ENCODE measurements at regions not wholly inside any gene's neighbourhood (a gene's known extent, or its start where the extent isn't known, plus 50 kb on each side); places are given as distances from the start of the nearest gene placed in this dataset.

- Histone ChIP-seq H3K4me1 (ENCODE audit: control insufficient read depth in 2 of 3, insufficient read depth in 2 of 3, low read depth in 1 of 3, low read length in 3 of 3) (no peaks in the 10 kb centered on the region), H3K9me3 (ENCODE audit: control insufficient read depth in 2 of 3, insufficient read depth in 1 of 3, low read length in 3 of 3) (peaks cover 0 to 3% (median 0%) of the 10 kb centered on the region in 3 donors), H3K27me3 (ENCODE audit: control insufficient read depth, insufficient read depth, low read length) (no peaks in the 10 kb centered on the region), H3K27ac (ENCODE audit: low read depth in 2 of 2, low read length in 2 of 2) (no peak overlapping the region), H3K9ac (ENCODE audit: low read length in 3 of 3) (no peak overlapping the region), H3K36me3 (ENCODE audit: control insufficient read depth in 2 of 3, insufficient read depth in 3 of 3, low read length in 3 of 3) (no peaks in the 10 kb centered on the region), H3K4me3 (ENCODE audit: low read length in 3 of 3) (no peak overlapping the region)
- no peak for DNase-seq
- intact Hi-C loops (cut with DNase I) = no loop called here
- TF ChIP-seq CTCF (IDR thresholded peaks at IDR 0.05; ENCODE audit: borderline replicate concordance, extremely low read depth, insufficient read depth) = no peak
- no peak for FAIRE-seq
These were observed 189.9 kb downstream of the WNT5A start for GRCh38 chr3:55297245-55297644.

GRCh38 chr3:55296791-55297190, 190.3 kb downstream of the WNT5A start:
- H3K4me3 ChIP-seq (ENCODE audit: low read length in 3 of 3) = no peak overlapping the region
- intact Hi-C loops (cut with DNase I) = no loop called here
- no peak for TF ChIP-seq CTCF (IDR thresholded peaks at IDR 0.05; ENCODE audit: borderline replicate concordance, extremely low read depth, insufficient read depth)
- peaks cover 0 to 3% (median 0%) of the 10 kb centered on the region in 3 donors for H3K9me3 ChIP-seq (ENCODE audit: control insufficient read depth in 2 of 3, insufficient read depth in 1 of 3, low read length in 3 of 3)
- no peaks in the 10 kb centered on the region for H3K27me3 ChIP-seq (ENCODE audit: control insufficient read depth, insufficient read depth, low read length)
- H3K36me3 ChIP-seq (ENCODE audit: control insufficient read depth in 2 of 3, insufficient read depth in 3 of 3, low read length in 3 of 3) = no peaks in the 10 kb centered on the region
- H3K9ac ChIP-seq (ENCODE audit: low read length in 3 of 3) = no peak overlapping the region
- no peak for FAIRE-seq
- no peak for DNase-seq
- H3K27ac ChIP-seq (ENCODE audit: low read depth in 2 of 2, low read length in 2 of 2) = no peak overlapping the region
- no peaks in the 10 kb centered on the region for H3K4me1 ChIP-seq (ENCODE audit: control insufficient read depth in 2 of 3, insufficient read depth in 2 of 3, low read depth in 1 of 3, low read length in 3 of 3)

GRCh38 chr3:55296030-55296429, 191.1 kb downstream of the WNT5A start:
- Histone ChIP-seq H3K4me1 (ENCODE audit: control insufficient read depth in 2 of 3, insufficient read depth in 2 of 3, low read depth in 1 of 3, low read length in 3 of 3) (no peaks in the 10 kb centered on the region), H3K36me3 (ENCODE audit: control insufficient read depth in 2 of 3, insufficient read depth in 3 of 3, low read length in 3 of 3) (no peaks in the 10 kb centered on the region), H3K9ac (ENCODE audit: low read length in 3 of 3) (no peak overlapping the region), H3K4me3 (ENCODE audit: low read length in 3 of 3) (no peak overlapping the region), H3K27me3 (ENCODE audit: control insufficient read depth, insufficient read depth, low read length) (no peaks in the 10 kb centered on the region), H3K27ac (ENCODE audit: low read depth in 2 of 2, low read length in 2 of 2) (no peak overlapping the region), H3K9me3 (ENCODE audit: control insufficient read depth in 2 of 3, insufficient read depth in 1 of 3, low read length in 3 of 3) (peaks cover 0 to 3% (median 0%) of the 10 kb centered on the region in 3 donors)
- TF ChIP-seq CTCF (IDR thresholded peaks at IDR 0.05; ENCODE audit: borderline replicate concordance, extremely low read depth, insufficient read depth) = no peak
- intact Hi-C loops (cut with DNase I) = no loop called here
- FAIRE-seq (no peak), DNase-seq (no peak)

GRCh38 chr3:55294557-55294956, 192.5 kb downstream of the WNT5A start:
- intact Hi-C loops (cut with DNase I) = no loop called here

More at GRCh38 chr3:55294557-55294956, 192.5 kb downstream of the WNT5A start:
- no peak overlapping the region for H3K9ac ChIP-seq (ENCODE audit: low read length in 3 of 3)
- H3K27me3 ChIP-seq (ENCODE audit: control insufficient read depth, insufficient read depth, low read length) = no peaks in the 10 kb centered on the region
- no peak for DNase-seq
- H3K36me3 ChIP-seq (ENCODE audit: control insufficient read depth in 2 of 3, insufficient read depth in 3 of 3, low read length in 3 of 3) = no peaks in the 10 kb centered on the region
- H3K4me1 ChIP-seq (ENCODE audit: control insufficient read depth in 2 of 3, insufficient read depth in 2 of 3, low read depth in 1 of 3, low read length in 3 of 3) = no peaks in the 10 kb centered on the region
- TF ChIP-seq CTCF (IDR thresholded peaks at IDR 0.05; ENCODE audit: borderline replicate concordance, extremely low read depth, insufficient read depth) = no peak
- no peak overlapping the region for H3K27ac ChIP-seq (ENCODE audit: low read depth in 2 of 2, low read length in 2 of 2)
- no peak overlapping the region for H3K4me3 ChIP-seq (ENCODE audit: low read length in 3 of 3)
- peaks cover 0 to 3% (median 0%) of the 10 kb centered on the region in 3 donors for H3K9me3 ChIP-seq (ENCODE audit: control insufficient read depth in 2 of 3, insufficient read depth in 1 of 3, low read length in 3 of 3)
- no peak for FAIRE-seq
